ENCODE measurements at regions not wholly inside any gene's neighbourhood (a gene's known extent, or its start where the extent isn't known, plus 50 kb on each side); places are given as distances from the start of the nearest gene placed in this dataset.

DNA sequence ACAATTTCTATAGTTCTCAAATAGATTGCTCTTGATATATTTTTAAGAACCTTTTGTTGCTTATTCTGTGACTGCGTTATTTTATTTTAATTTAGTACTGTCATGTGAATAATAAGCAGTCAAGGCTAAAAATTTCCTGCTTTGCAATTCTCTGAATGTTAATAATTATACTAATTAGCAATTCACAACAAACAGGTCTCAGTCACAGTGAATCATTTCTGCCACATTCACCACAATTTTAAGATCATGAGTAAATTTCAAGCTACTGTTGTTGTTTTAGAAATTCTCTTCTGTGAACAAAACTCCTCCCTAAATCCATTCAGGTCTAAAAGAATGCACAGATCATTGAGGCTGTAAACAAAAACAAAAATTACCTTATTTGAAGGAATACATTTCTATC is 339.6 kb upstream of the DPYD start:
- ATAC-seq (no peak), DNase-seq (no peak)
- no peaks in the 10 kb centered on the region for H3K4me1 Mint-ChIP-seq
- CTCF ChIA-PET, result no interaction called here
- no peak overlapping the region for H3K27ac Mint-ChIP-seq
- H3K9me3 Mint-ChIP-seq (ENCODE audit: low read depth), result no peaks in the 10 kb centered on the region
- H3K27me3 Mint-ChIP-seq, result no peaks in the 10 kb centered on the region
- H3K4me3 Mint-ChIP-seq, result no peak overlapping the region
- H3K36me3 Mint-ChIP-seq, result peaks cover 1% of the 10 kb centered on the region

DNA sequence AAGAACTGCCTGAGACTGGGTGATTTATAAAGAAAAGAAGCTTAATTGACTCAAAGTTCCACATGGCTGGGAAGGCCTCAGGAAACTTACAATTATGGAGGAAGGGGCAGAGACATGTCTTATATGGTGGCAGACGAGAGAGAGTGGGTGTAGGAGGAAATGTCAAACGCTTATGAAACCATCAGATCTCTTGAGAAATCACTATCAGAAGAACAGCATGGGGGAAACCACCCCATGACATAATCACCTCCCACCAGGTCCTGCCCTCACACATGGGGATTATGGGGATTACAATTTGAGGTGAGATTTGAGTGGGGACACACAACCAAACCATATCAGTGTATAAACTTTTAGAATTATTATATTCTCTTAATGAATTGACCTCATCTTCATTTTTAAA is 335.9 kb upstream of the DPYD start:
- Mint-ChIP-seq H3K27me3 (no peaks in the 10 kb centered on the region), H3K4me1 (no peaks in the 10 kb centered on the region), H3K27ac (no peak overlapping the region), H3K9me3 (ENCODE audit: low read depth) (no peaks in the 10 kb centered on the region), H3K36me3 (peaks cover 1% of the 10 kb centered on the region), H3K4me3 (no peak overlapping the region)
- ATAC-seq, result no peak
- DNase-seq, result no peak
- CTCF ChIA-PET, result no interaction called here

DNA sequence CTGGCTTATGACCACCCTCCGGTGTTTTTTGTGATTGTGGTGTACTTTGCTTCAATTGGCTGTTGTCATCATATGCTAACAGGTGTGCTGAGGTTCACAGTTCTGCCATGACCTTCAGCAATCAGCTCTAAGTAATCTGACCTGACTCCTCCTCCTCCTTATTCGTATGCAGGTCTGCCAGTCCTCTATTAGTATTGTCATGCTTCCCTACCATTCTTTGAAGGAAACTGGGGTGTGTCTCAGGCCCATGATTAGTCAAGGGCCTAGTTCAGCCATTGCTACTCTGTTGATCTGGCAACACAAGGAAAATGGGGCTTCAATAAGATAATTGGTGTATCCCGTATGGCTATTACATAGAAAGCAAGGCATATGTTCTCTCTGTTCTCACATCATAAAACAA is 332.3 kb upstream of the DPYD start:
- H3K27ac Mint-ChIP-seq, result no peak overlapping the region
- CTCF ChIA-PET, result no interaction called here
- DNase-seq (no peak), ATAC-seq (no peak)
- no peaks in the 10 kb centered on the region for H3K4me1 Mint-ChIP-seq
- H3K36me3 Mint-ChIP-seq, result no peaks in the 10 kb centered on the region
- H3K4me3 Mint-ChIP-seq, result no peak overlapping the region
- H3K9me3 Mint-ChIP-seq (ENCODE audit: low read depth), result no peaks in the 10 kb centered on the region
- no peaks in the 10 kb centered on the region for H3K27me3 Mint-ChIP-seq

DNA sequence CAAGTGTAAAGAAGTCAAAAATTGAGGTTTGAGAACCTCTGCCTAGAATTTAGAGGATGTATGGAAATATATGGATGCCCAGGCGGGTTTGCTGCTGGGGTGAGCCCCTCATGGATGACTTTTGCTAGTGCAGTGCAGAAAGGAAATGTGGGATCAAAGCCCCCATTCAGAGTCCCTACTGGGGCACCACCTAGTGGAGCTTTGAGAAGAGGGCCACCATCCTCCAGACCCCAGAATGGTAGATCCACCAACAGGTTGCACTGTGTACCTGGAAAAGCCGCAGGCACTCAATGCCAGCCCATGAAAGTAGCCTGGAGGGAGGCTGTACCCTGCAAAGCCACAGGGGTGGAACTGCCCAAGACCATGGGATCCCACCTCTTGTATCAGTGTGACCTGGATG is 330.7 kb upstream of the DPYD start:
- H3K9me3 Mint-ChIP-seq (ENCODE audit: low read depth), result no peaks in the 10 kb centered on the region
- ATAC-seq, result no peak
- H3K4me1 Mint-ChIP-seq, result no peaks in the 10 kb centered on the region
- no peaks in the 10 kb centered on the region for H3K36me3 Mint-ChIP-seq
- H3K27me3 Mint-ChIP-seq, result peaks cover 2% of the 10 kb centered on the region
- H3K4me3 Mint-ChIP-seq, result no peak overlapping the region
- DNase-seq, result no peak
- H3K27ac Mint-ChIP-seq, result no peak overlapping the region
- CTCF ChIA-PET, result no interaction called here

DNA sequence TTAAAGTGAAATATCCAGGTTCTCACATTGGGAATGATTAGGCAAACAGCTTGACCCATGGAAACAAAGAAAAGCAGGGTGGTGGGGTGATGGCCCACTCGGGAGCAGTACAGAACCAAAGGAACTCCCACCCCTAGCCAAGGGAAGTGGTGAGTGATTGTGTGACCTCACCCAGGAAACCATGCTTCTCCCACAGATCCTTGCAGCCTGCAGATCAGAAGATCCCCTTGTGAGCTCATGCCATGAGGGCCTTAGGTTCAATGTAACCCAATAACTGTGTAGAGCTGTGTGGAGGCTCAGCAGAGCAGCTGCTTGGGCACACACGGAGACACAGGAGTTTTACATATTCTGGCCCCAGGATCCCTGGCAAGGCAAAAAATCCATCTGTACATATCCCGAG is 311.8 kb upstream of the DPYD start:
- H3K27ac Mint-ChIP-seq, result no peak overlapping the region
- H3K27me3 Mint-ChIP-seq, result peaks cover 4% of the 10 kb centered on the region
- CTCF ChIA-PET, result no interaction called here
- no peak overlapping the region for H3K4me3 Mint-ChIP-seq
- H3K36me3 Mint-ChIP-seq, result no peaks in the 10 kb centered on the region
- DNase-seq (no peak), ATAC-seq (peak; percentile 36)
- peaks cover 8% of the 10 kb centered on the region for H3K9me3 Mint-ChIP-seq (ENCODE audit: low read depth)
- peaks cover 8% of the 10 kb centered on the region for H3K4me1 Mint-ChIP-seq

DNA sequence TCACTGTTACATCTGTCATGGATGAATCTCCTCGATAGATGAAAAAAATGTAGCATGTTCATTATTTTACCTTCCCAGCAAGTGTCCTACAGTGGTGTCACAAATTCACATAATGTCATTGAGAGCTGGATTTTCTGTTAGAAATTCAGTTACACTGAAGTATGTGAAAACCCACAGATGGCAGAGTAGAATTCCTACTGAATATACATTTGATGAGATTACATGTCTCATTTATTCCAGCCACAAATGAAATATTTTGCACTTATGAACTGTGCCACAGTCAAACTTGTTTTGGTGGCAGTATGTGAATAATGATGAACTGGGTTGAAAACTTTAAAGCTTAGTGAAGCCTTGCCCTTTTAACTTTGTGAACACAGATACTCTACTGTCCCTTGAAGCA is 301.9 kb upstream of the DPYD start:
- Mint-ChIP-seq H3K4me1 (no peaks in the 10 kb centered on the region), H3K36me3 (no peaks in the 10 kb centered on the region), H3K27ac (no peak overlapping the region), H3K9me3 (ENCODE audit: low read depth) (no peaks in the 10 kb centered on the region), H3K4me3 (no peak overlapping the region), H3K27me3 (peaks cover 6% of the 10 kb centered on the region)
- ATAC-seq (no peak), DNase-seq (no peak)
- CTCF ChIA-PET, result no interaction called here

DNA sequence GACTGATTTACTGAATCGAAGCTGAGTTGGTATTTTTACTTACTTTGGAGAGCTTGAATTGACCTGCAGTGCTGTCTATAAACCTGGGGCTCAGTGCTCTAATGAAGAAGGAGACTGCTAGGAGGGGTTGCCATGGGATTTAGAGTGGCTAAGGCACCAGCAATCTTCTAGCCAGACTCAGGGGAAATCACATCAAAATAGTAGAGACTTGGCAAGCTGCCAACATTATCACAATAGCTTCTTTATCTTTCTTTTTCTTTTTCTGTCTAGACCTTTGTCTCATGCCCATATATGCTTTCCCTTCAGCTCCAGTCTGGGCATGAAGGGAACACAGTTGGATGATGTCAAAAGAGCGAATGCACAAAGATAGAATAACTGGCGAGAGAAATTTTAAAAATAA is 301.1 kb upstream of the DPYD start:
- Mint-ChIP-seq H3K27ac (no peak overlapping the region), H3K4me3 (no peak overlapping the region), H3K36me3 (no peaks in the 10 kb centered on the region), H3K27me3 (peaks cover 6% of the 10 kb centered on the region), H3K4me1 (no peaks in the 10 kb centered on the region), H3K9me3 (ENCODE audit: low read depth) (no peaks in the 10 kb centered on the region)
- no peak for ATAC-seq
- DNase-seq, result no peak
- CTCF ChIA-PET, result no interaction called here

DNA sequence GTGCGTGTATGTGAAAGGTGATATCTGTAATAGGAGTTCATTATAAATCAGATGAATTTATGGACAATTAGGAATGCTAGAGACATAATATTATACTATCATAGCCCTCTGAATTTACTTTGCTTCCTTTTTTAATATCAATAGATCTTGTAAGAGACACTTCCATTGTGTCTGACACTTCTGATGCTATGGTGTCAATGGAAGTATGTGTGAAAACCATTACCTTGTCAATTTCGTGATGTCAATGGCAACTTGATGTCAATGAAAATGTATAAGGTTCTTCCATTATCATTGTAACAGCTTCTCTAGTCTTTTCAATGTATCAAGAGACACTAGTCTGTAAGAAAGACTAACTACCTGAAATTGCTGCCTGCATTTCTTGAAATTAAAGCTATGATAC is 296.8 kb upstream of the DPYD start:
- Mint-ChIP-seq H3K9me3 (ENCODE audit: low read depth) (no peaks in the 10 kb centered on the region), H3K27ac (no peak overlapping the region), H3K27me3 (peaks cover 6% of the 10 kb centered on the region), H3K4me1 (no peaks in the 10 kb centered on the region), H3K36me3 (no peaks in the 10 kb centered on the region), H3K4me3 (no peak overlapping the region)
- DNase-seq, result no peak
- ATAC-seq, result no peak
- CTCF ChIA-PET, result no interaction called here

DNA sequence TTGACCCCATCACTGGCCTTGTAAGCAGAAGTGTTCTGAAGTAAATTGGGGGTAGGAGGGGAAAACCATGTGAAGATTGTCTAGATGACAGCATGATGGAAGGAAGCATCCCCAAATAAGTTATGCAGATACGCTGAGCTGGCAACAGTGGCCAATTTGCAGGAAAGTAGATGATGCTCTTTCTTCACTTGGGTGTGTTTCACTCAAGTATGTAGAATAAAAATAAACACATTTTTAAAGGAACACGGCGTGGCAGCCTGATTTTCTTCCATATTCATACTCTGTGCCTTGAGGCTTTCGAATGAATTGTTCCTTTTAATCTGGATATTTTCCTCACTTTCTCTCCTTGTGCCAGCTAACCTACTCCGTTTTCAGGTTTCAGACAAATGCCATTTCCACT is 295.5 kb upstream of the DPYD start:
- H3K4me1 Mint-ChIP-seq, result no peaks in the 10 kb centered on the region
- no peak overlapping the region for H3K4me3 Mint-ChIP-seq
- CTCF ChIA-PET, result no interaction called here
- ATAC-seq (no peak), DNase-seq (no peak)
- H3K27ac Mint-ChIP-seq, result no peak overlapping the region
- H3K36me3 Mint-ChIP-seq, result no peaks in the 10 kb centered on the region
- H3K27me3 Mint-ChIP-seq, result peaks cover 4% of the 10 kb centered on the region
- no peaks in the 10 kb centered on the region for H3K9me3 Mint-ChIP-seq (ENCODE audit: low read depth)

DNA sequence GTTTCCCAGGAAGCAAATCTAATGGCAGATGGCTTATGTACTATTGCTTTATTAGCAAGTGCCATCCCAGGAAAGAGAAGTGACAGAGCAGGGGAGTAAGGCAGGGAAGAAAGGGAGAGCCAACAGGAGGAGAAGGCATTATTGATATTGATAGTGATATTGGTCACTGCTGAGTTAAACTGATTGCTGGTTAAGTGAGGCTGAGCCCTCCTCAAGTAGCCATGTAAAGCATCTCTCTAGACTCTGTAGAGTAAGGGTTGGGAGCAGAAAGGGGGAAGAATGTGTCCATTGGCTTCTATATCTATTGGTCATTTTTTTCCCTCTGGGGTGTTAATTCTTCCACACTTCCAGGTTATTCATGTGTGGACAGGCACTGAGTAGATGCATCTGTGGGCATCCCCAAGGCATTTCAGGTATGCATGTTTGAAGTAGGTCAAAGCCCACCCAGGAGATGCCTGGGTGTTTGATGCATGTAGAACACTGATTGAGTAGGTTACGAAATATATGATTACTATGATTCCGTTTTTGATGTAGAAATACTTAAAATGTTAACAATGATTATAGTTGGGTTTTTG is 290.5 kb upstream of the DPYD start:
- Mint-ChIP-seq H3K27ac (no peak overlapping the region), H3K4me3 (no peak overlapping the region), H3K9me3 (ENCODE audit: low read depth) (no peaks in the 10 kb centered on the region), H3K4me1 (no peaks in the 10 kb centered on the region), H3K36me3 (no peaks in the 10 kb centered on the region), H3K27me3 (no peaks in the 10 kb centered on the region)
- DNase-seq, result no peak
- ATAC-seq, result no peak
- CTCF ChIA-PET, result no interaction called here

DNA sequence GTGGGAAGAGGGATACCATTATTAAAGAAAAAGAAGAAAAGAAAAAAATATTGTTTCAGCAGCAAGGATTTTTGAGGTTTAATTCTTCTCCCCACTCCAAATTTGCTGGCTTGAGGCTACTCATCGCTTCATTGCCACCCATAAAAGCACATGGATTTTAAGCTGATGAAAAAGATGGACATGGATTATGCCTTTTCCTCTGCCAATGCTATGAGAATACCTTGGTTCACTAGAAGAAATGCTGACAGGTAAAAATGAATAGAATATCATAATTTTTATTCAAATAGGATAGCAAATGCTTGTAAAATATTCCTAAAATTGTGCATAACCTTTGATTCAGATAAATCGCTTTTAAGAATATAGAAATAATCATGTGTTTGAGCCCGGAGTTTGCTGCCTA is 289.7 kb upstream of the DPYD start:
- CTCF ChIA-PET, result no interaction called here
- no peak for ATAC-seq
- Mint-ChIP-seq H3K9me3 (ENCODE audit: low read depth) (no peaks in the 10 kb centered on the region), H3K27ac (no peak overlapping the region), H3K4me3 (no peak overlapping the region), H3K36me3 (no peaks in the 10 kb centered on the region), H3K4me1 (no peaks in the 10 kb centered on the region), H3K27me3 (peaks cover 1% of the 10 kb centered on the region)
- DNase-seq, result no peak

DNA sequence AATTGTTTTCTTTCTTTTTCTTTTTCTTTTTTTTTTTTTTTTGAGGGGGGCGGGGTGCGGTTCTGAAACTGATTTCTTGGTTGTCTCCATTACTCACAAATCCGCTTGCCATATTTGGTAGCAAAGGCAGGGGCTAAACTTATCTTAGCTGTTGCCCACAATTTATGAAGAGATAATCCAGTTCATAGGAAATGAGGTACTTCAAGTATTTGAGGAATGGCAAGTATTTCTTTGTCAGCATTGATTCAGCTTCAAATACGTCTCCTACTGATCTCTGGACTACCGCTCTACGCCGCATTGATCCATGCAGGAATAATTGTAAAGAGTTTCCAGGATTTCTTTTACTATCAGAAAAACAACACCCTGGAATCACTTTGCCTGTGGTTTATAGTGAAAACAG is 289.2 kb upstream of the DPYD start:
- H3K36me3 Mint-ChIP-seq, result no peaks in the 10 kb centered on the region
- CTCF ChIA-PET, result no interaction called here
- no peak overlapping the region for H3K27ac Mint-ChIP-seq
- no peak for ATAC-seq
- no peak for DNase-seq
- no peak overlapping the region for H3K4me3 Mint-ChIP-seq
- H3K27me3 Mint-ChIP-seq, result peaks cover 3% of the 10 kb centered on the region
- no peaks in the 10 kb centered on the region for H3K9me3 Mint-ChIP-seq (ENCODE audit: low read depth)
- no peaks in the 10 kb centered on the region for H3K4me1 Mint-ChIP-seq

DNA sequence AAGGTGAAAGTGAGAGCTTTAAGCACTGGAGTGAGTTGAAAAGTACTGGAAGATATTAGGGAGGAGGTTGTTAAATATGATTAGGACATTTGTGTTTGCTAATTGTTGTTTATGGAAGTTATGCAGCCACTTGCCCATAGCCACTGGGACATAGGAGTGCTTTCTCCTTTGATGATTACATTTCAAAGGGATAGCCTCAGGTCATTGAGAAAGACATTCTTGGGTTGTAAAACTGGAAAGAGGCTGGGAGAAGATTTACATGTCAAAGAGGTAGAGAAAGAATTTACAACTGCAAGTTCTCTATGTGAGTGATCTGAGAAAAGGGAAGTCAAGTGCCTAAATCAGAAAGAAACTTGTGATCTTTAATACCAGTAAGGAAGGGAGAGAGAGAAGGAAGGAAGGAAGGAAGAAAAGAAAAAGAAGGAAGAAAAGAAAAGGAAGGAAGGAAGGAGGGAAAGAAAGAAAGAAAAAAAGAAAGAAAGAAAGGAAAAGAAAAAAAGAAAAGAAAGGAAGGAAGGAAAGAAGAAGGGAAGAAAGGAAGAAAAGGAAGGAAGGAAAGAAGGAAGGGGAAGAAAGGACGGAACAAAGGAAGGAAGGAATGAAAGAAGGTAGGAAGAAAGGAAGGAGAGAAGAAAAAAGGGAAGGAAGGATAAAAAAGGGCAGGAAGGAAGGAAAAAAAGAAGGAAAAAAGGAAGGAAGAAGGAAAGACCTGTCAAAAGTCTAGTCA is 284.6 kb upstream of the DPYD start:
- Mint-ChIP-seq H3K27ac (no peak overlapping the region), H3K27me3 (peaks cover 5% of the 10 kb centered on the region), H3K36me3 (no peaks in the 10 kb centered on the region), H3K9me3 (ENCODE audit: low read depth) (no peaks in the 10 kb centered on the region), H3K4me1 (no peaks in the 10 kb centered on the region), H3K4me3 (no peak overlapping the region)
- no peak for ATAC-seq
- no peak for DNase-seq
- CTCF ChIA-PET, result no interaction called here

DNA sequence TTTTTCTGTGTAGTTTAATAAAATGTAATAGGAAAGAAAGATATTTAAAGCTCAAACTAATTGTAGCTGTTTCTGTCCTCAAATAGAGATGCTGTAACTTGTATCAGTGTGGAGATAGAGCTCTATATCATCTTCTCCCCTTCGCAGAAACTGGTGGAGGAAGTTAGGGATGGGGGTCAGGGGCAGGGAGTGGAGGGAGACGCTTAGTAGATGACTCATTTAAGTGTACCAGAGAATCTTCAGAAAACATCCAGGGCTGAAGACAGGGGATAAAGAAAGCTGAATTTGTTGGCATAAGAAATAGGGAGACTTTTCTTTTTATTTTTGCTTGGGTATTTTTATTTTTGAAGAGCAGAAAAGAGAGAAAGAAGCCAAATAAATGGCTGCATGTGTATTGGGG is 282.6 kb upstream of the DPYD start:
- H3K27me3 Mint-ChIP-seq, result peaks cover 5% of the 10 kb centered on the region
- DNase-seq, result no peak
- H3K36me3 Mint-ChIP-seq, result no peaks in the 10 kb centered on the region
- no peaks in the 10 kb centered on the region for H3K9me3 Mint-ChIP-seq (ENCODE audit: low read depth)
- H3K27ac Mint-ChIP-seq, result no peak overlapping the region
- CTCF ChIA-PET, result no interaction called here
- no peak for ATAC-seq
- H3K4me3 Mint-ChIP-seq, result no peak overlapping the region
- H3K4me1 Mint-ChIP-seq, result no peaks in the 10 kb centered on the region

DNA sequence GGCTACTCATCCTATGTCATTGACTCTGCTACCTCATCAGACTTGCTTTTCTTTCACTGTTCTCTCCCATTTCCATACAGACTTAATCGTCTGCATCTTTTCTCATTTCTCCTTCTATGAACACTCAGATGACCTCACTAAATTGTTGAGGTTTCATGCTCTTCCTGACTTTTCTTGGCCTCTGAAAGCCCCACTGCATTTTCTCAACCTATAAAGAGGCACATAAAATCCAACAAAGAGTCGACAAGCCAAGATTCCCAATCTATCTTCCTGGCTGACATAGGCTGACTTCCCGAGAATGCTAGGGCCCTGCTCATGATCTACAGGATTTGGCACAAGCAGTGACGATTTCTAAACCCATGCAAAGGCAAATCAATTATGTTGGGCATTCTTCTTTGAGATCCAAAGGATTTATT is 280.8 kb upstream of the DPYD start:
- no peak overlapping the region for H3K27ac Mint-ChIP-seq
- H3K27me3 Mint-ChIP-seq, result peaks cover 5% of the 10 kb centered on the region
- CTCF ChIA-PET, result no interaction called here
- H3K4me1 Mint-ChIP-seq, result no peaks in the 10 kb centered on the region
- no peaks in the 10 kb centered on the region for H3K36me3 Mint-ChIP-seq
- DNase-seq, result no peak
- no peaks in the 10 kb centered on the region for H3K9me3 Mint-ChIP-seq (ENCODE audit: low read depth)
- H3K4me3 Mint-ChIP-seq, result no peak overlapping the region
- ATAC-seq, result no peak
